Globus pallidus (tissue), 1 donor: ENCODE measurements at regions not wholly inside any gene's neighbourhood (a gene's known extent, or its start where the extent isn't known, plus 50 kb on each side); places are given as distances from the start of the nearest gene placed in this dataset.
"Not testable (repeated sequence)": the region's sequence is repeated elsewhere in the genome, so short reads cannot be mapped to it uniquely, and the experiment has no call there.

ENCODE experiments used
- DNase-seq: peaks from one replicate; pipeline ENCODE4 v3.0.0-alpha.2; 2015; ENCODE audit warnings: low spot score

GRCh38 chr3:166818464-166818863, 561.6 kb downstream of the ZBBX start:
- DNase-seq: no peak

- not testable (repeated sequence) for DNase-seq
These were observed 562.8 kb downstream of the ZBBX start for GRCh38 chr3:166817269-166817668.

- DNase-seq: no peak
These were observed 569.2 kb downstream of the ZBBX start for GRCh38 chr3:166810741-166811445.

- DNase-seq: no peak
These were observed 570.6 kb downstream of the ZBBX start for GRCh38 chr3:166809520-166809919.

- DNase-seq: no peak
These were observed 591.2 kb downstream of the ZBBX start for GRCh38 chr3:166788936-166789335.

- DNase-seq: no peak
These were observed 594.2 kb downstream of the ZBBX start for GRCh38 chr3:166785876-166786275.

- DNase-seq: no peak
These were observed 596.9 kb downstream of the ZBBX start for GRCh38 chr3:166783206-166783605.

- no peak for DNase-seq
These were observed 615.3 kb downstream of the ZBBX start for GRCh38 chr3:166764698-166765318.

GRCh38 chr3:166759736-166760513, 620.2 kb downstream of the ZBBX start:
- no peak for DNase-seq

GRCh38 chr3:166752214-166752613, 627.9 kb downstream of the ZBBX start:
- DNase-seq: no peak

GRCh38 chr3:166743481-166744134, 636.5 kb downstream of the ZBBX start:
- DNase-seq: no peak

- DNase-seq: no peak
These were observed 645.4 kb downstream of the ZBBX start for GRCh38 chr3:166734734-166735133.

GRCh38 chr3:166731701-166732100, 648.4 kb downstream of the ZBBX start:
- no peak for DNase-seq

GRCh38 chr3:166721466-166721865, 658.6 kb downstream of the ZBBX start:
- no peak for DNase-seq

GRCh38 chr3:166714206-166714605, 665.9 kb downstream of the ZBBX start:
- DNase-seq: no peak

- DNase-seq: no peak
These were observed 666.3 kb downstream of the ZBBX start for GRCh38 chr3:166713787-166714186.

GRCh38 chr3:166706094-166706493, 674.0 kb downstream of the ZBBX start:
- no peak for DNase-seq

GRCh38 chr3:166697495-166697894, 682.6 kb downstream of the ZBBX start:
- no peak for DNase-seq

- DNase-seq: no peak
These were observed 684.0 kb downstream of the ZBBX start for GRCh38 chr3:166696103-166696502.

GRCh38 chr3:166688665-166689064, 691.4 kb downstream of the ZBBX start:
- DNase-seq: no peak

GRCh38 chr3:166685246-166685645, 694.9 kb downstream of the ZBBX start:
- DNase-seq: no peak

GRCh38 chr3:166684077-166684476, 696.0 kb downstream of the ZBBX start:
- not testable (repeated sequence) for DNase-seq

- no peak for DNase-seq
These were observed 710.3 kb downstream of the ZBBX start for GRCh38 chr3:166669781-166670180.
